ENCODE measurements at regions not wholly inside any gene's neighbourhood (a gene's known extent, or its start where the extent isn't known, plus 50 kb on each side); places are given as distances from the start of the nearest gene placed in this dataset.

DNA sequence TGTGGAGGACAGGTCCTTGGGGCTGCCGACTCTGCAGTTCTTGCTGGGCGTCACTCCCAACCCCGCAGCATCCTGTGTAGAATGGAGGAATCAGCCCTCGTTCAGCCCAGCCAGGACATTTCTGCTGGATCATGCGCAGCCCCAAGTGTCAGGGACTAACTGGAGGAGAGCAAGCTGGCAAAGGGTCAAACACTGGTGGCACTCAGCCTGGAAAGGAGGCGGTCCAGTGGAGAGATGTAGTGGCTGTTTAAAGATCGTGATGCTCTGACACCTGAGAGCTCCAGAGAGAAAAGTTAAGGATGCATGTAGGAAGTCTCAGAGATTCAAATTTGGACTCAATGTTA is 63.6 kb upstream of the SH3RF3 start:
- TF ChIP-seq POLR2A (IDR thresholded peaks at IDR 0.05; ENCODE audit: low read depth, low read length) (no peak), TAF1 (IDR thresholded peaks at IDR 0.05; ENCODE audit: borderline replicate concordance, low read depth, low read length) (no peak)

All from GM12892 (cell line).